Spleen (tissue), 11 donors: ENCODE measurements at regions not wholly inside any gene's neighbourhood (a gene's known extent, or its start where the extent isn't known, plus 50 kb on each side); places are given as distances from the start of the nearest gene placed in this dataset.

Experiments used
- DNase-seq: peaks from one replicate; pipeline ENCODE4 v3.0.0-alpha.2; 2020
- H3K27ac ChIP-seq, 8 donors: fragments of 200-600 bp; sonication (generic) in 7 of 8; 1 replicate in 4 of 8; 2 replicates in 4 of 8; pipeline versions ENCODE4 v1.5.0 to v1.8.0; 2016 to 2021; ENCODE audit warnings: inconsistent platforms in 4 of 8, mild to moderate bottlenecking in 4 of 8, moderate library complexity in 1 of 8
- H3K27me3 ChIP-seq, 7 donors: fragments of 200-600 bp; sonication (generic) in 6 of 7; replicated peaks in 1 of 7; 1 replicate in 4 of 7; 2 replicates in 3 of 7; pipeline versions ENCODE4 v1.5.0 to v1.8.0; 2016 to 2021; ENCODE audit warnings: inconsistent platforms in 3 of 7, mild to moderate bottlenecking in 1 of 7
- H3K36me3 ChIP-seq, 6 donors: fragments of 200-600 bp; sonication (generic) in 5 of 6; 1 replicate in 4 of 6; 2 replicates in 2 of 6; pipeline versions ENCODE4 v1.5.0 to v1.8.0; 2016 to 2021; ENCODE audit warnings: inconsistent platforms in 2 of 6
- H3K4me1 ChIP-seq, 6 donors: fragments of 200-600 bp; sonication (generic) in 5 of 6; 1 replicate in 3 of 6; 2 replicates in 3 of 6; pipeline versions ENCODE4 v1.5.0 to v1.8.0; 2016 to 2021; ENCODE audit warnings: inconsistent platforms in 3 of 6
- H3K4me3 ChIP-seq, 8 donors: fragments of 200-600 bp; sonication (generic) in 7 of 8; 1 replicate in 4 of 8; 2 replicates in 4 of 8; pipeline versions ENCODE4 v1.5.0 to v1.8.0; 2016 to 2021; ENCODE audit warnings: inconsistent platforms in 4 of 8, mild to moderate bottlenecking in 4 of 8, moderate library complexity in 2 of 8
- H3K9me3 ChIP-seq, 8 donors: fragments of 200-600 bp; sonication (generic) in 7 of 8; 1 replicate in 4 of 8; 2 replicates in 4 of 8; pipeline versions ENCODE4 v1.5.0 to v1.8.0; 2016 to 2021; ENCODE audit warnings: inconsistent platforms in 4 of 8
- CTCF ChIP-seq, 11 experiments: fragments of 200-600 bp in 7 of 11; fragments of 450-650 bp in 4 of 11; sonication (generic) in 4 of 11; IDR thresholded peaks in 8 of 11; conservative IDR thresholded peaks in 3 of 11; 1 replicate in 7 of 11; 2 replicates in 4 of 11; pipeline versions ENCODE4 v1.4.0 to v1.8.0; 2016 to 2021; ENCODE audit warnings: antibody characterized with exemption in 11 of 11, inconsistent platforms in 4 of 11, mild to moderate bottlenecking in 1 of 11
- POLR2A ChIP-seq, 3 donors: fragments of 450-650 bp; IDR thresholded peaks; one replicate each; pipeline ENCODE4 v1.5.1; 2017; ENCODE audit warnings: antibody characterized with exemption in 3 of 3, mild to moderate bottlenecking in 1 of 3
- POLR2AphosphoS5 ChIP-seq, 3 donors: sonication (generic); formaldehyde crosslinking; IDR thresholded peaks; one replicate each; pipeline ENCODE4 v1.5.1; 2017; ENCODE audit warnings: antibody characterized with exemption in 3 of 3
- WGBS, 5 donors: extraction: QIAGEN DNeasy Blood & Tissue Kit in 3 of 5; methylation state at CpG; one replicate each; pipeline versions ENCODE4 v1.1.5 to v1.1.7; 2013 to 2018; 5-methylcytosine and 5-hydroxymethylcytosine counted together
- intact Hi-C: fragments of 100-400 bp; cut with DNase I; formaldehyde crosslinking; loops from one replicate; pipeline ENCODE4 v1.15.0; 2023; ENCODE audit warnings: low total_unique reads
- donor health status: healthy with polysubstance abuse.
- donor health status: DM: no; HTN: no; CAD: no; lungs with moderate emphysema.
- donor health status: DM: no; HTN: no; CAD: no.
- donor health status: Bipolar disorder and iron deficiency.
- donor health status: healthy.
- donor health status: DM: no; HTN: no; CAD: no.
- donor health status: DM: yes; HTN: yes; CAD: no.

- WGBS, 5 donors, result 18 to 42% (median 30%) methylated on average over 4 of the region's 4 CpGs
Observed at GRCh38 chr3:31178467-31178866, 284.0 kb upstream of the GADL1 start.

GRCh38 chr3:31179768-31180167, 285.3 kb upstream of the GADL1 start:
- TF ChIP-seq POLR2A (IDR thresholded peaks at IDR 0.05) (no peak), CTCF (IDR thresholded peaks at IDR 0.05 in 8 of 11, conservative IDR thresholded peaks at IDR 0.05 in 3 of 11) (no peak), POLR2AphosphoS5 (IDR thresholded peaks at IDR 0.05) (no peak)
- intact Hi-C loops, result no loop called here
- DNase-seq, result no peak

More at GRCh38 chr3:31178467-31178866, 284.0 kb upstream of the GADL1 start:
- Histone ChIP-seq H3K27me3 (no peaks in the 10 kb centered on the region), H3K4me1 (peaks cover 0 to 6% (median 0%) of the 10 kb centered on the region in 6 donors), H3K36me3 (no peaks in the 10 kb centered on the region), H3K9me3 (no peaks in the 10 kb centered on the region), H3K4me3 (no peak overlapping the region), H3K27ac (no peak overlapping the region)
- TF ChIP-seq POLR2A (IDR thresholded peaks at IDR 0.05) (no peak), CTCF (IDR thresholded peaks at IDR 0.05 in 8 of 11, conservative IDR thresholded peaks at IDR 0.05 in 3 of 11) (no peak), POLR2AphosphoS5 (IDR thresholded peaks at IDR 0.05) (no peak)
- intact Hi-C loops, result no loop called here
- no peak for DNase-seq

GRCh38 chr3:31180274-31180673, 285.8 kb upstream of the GADL1 start:
- intact Hi-C loops, result no loop called here
- DNase-seq, result no peak
- no peak overlapping the region for H3K4me3 ChIP-seq
- H3K4me1 ChIP-seq, result peaks cover 0 to 6% (median 0%) of the 10 kb centered on the region in 6 donors
- no peaks in the 10 kb centered on the region for H3K9me3 ChIP-seq
- TF ChIP-seq POLR2AphosphoS5 (IDR thresholded peaks at IDR 0.05), result no peak
- TF ChIP-seq POLR2A (IDR thresholded peaks at IDR 0.05), result no peak
- TF ChIP-seq CTCF (IDR thresholded peaks at IDR 0.05 in 8 of 11, conservative IDR thresholded peaks at IDR 0.05 in 3 of 11), result no peak
- no peak overlapping the region for H3K27ac ChIP-seq
- 57 to 90% (median 76%) methylated on average over 1 of the region's 1 CpG for WGBS, 5 donors
- no peaks in the 10 kb centered on the region for H3K36me3 ChIP-seq
- H3K27me3 ChIP-seq, result no peaks in the 10 kb centered on the region

More at GRCh38 chr3:31179768-31180167, 285.3 kb upstream of the GADL1 start:
- 88 to 97% (median 94%) methylated on average over 3 of the region's 3 CpGs for WGBS, 5 donors
- no peak overlapping the region for H3K4me3 ChIP-seq
- H3K36me3 ChIP-seq, result no peaks in the 10 kb centered on the region
- peaks cover 0 to 6% (median 0%) of the 10 kb centered on the region in 6 donors for H3K4me1 ChIP-seq
- H3K9me3 ChIP-seq, result no peaks in the 10 kb centered on the region
- H3K27ac ChIP-seq, result no peak overlapping the region
- no peaks in the 10 kb centered on the region for H3K27me3 ChIP-seq

DNA sequence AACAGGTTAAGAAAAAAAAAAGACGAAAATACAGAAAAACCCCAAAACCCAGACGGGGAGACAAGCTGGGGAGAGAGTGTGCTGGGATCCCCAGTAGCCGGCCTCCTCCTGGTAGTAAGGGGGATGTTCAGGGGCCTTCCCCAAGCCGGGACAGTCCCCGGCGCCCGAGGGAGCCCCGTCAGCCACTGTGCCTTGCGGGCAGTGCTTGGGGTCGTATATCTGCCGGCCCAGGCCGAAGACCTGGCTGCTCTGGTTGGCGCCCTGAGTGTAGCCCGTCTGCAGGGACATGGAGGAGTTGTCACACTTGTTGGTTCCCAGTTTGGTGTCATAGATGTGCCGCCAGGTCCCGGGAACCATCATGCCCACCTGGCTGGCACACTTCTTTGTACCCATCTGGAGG, 287.2 kb upstream of the GADL1 start:
- Histone ChIP-seq H3K9me3 (no peaks in the 10 kb centered on the region), H3K4me3 (no peak overlapping the region), H3K36me3 (no peaks in the 10 kb centered on the region), H3K27me3 (no peaks in the 10 kb centered on the region), H3K27ac (no peak overlapping the region), H3K4me1 (peaks cover 0 to 6% (median 0%) of the 10 kb centered on the region in 6 donors)
- intact Hi-C loops, result no loop called here
- WGBS, 5 donors, result 80 to 96% (median 95%) methylated on average over 16 of the region's 16 CpGs
- no peak for DNase-seq
- no peak for TF ChIP-seq POLR2A (IDR thresholded peaks at IDR 0.05)
- TF ChIP-seq CTCF (IDR thresholded peaks at IDR 0.05 in 8 of 11, conservative IDR thresholded peaks at IDR 0.05 in 3 of 11), result no peak
- TF ChIP-seq POLR2AphosphoS5 (IDR thresholded peaks at IDR 0.05), result no peak
